Loucy (cell line): ENCODE measurements at regions not wholly inside any gene's neighbourhood (a gene's known extent, or its start where the extent isn't known, plus 50 kb on each side); places are given as distances from the start of the nearest gene placed in this dataset.

Experiments
- H2AFZ ChIP-seq: fragments of 200-600 bp; sonication (generic); 2 replicates; pipeline ENCODE4 v1.6.0; 2016; ENCODE audit warnings: antibody characterized with exemption, mild to moderate bottlenecking, low read length, moderate library complexity
- H3F3A ChIP-seq: fragments of 200-600 bp; 2 replicates; pipeline ENCODE4 v1.6.0; 2016; ENCODE audit warnings: antibody characterized with exemption, low read depth, mild to moderate bottlenecking
- H3K27me3 ChIP-seq: fragments of 200-600 bp; sonication (generic); 2 replicates; pipeline ENCODE4 v1.6.1; 2014; ENCODE audit warnings: low read length, mild to moderate bottlenecking; ENCODE audit not compliant: insufficient read depth, poor library complexity, severe bottlenecking
- H3K36me3 ChIP-seq: fragments of 200-600 bp; sonication (generic); 2 replicates; pipeline ENCODE4 v1.6.1; 2016; ENCODE audit warnings: low read length; ENCODE audit not compliant: insufficient read depth
- H3K4me1 ChIP-seq: fragments of 200-600 bp; sonication (generic); 2 replicates; pipeline ENCODE4 v1.5.1; 2014; ENCODE audit warnings: low read length, mild to moderate bottlenecking; ENCODE audit not compliant: insufficient read depth, poor library complexity, severe bottlenecking
- H3K4me2 ChIP-seq: fragments of 200-600 bp; sonication (generic); 2 replicates; pipeline ENCODE4 v1.6.0; 2014; ENCODE audit warnings: antibody characterized with exemption, low read length, low read depth, mild to moderate bottlenecking; ENCODE audit not compliant: poor library complexity, severe bottlenecking
- H3K4me3 ChIP-seq: fragments of 200-600 bp; sonication (generic); 2 replicates; pipeline ENCODE4 v1.5.1; 2014; ENCODE audit warnings: low read length, mild to moderate bottlenecking, mixed read lengths; ENCODE audit not compliant: poor library complexity, severe bottlenecking
- H3K79me2 ChIP-seq: fragments of 200-600 bp; sonication (generic); 2 replicates; pipeline ENCODE4 v1.6.1; 2014; ENCODE audit warnings: low read length; ENCODE audit not compliant: insufficient read depth
- H3K9ac ChIP-seq: fragments of 200-600 bp; sonication (generic); 2 replicates; pipeline ENCODE4 v1.6.0; 2014; ENCODE audit warnings: mild to moderate bottlenecking, low read depth, low read length, moderate library complexity; ENCODE audit not compliant: poor library complexity, severe bottlenecking
- H3K9me2 ChIP-seq: fragments of 200-600 bp; sonication (generic); replicated peaks from 2 replicates; pipeline ENCODE4 v1.6.1; 2016; ENCODE audit warnings: low read depth, low read length, mixed read lengths
- H3K9me3 ChIP-seq: fragments of 200-600 bp; sonication (generic); 2 replicates; pipeline ENCODE4 v1.6.1; 2014; ENCODE audit warnings: mild to moderate bottlenecking, antibody characterized with exemption, low read length, low read depth; ENCODE audit not compliant: insufficient read depth
- H4K20me1 ChIP-seq: fragments of 200-600 bp; sonication (generic); 2 replicates; pipeline ENCODE4 v1.6.0; 2014; ENCODE audit warnings: antibody characterized with exemption, low read length, mild to moderate bottlenecking; ENCODE audit not compliant: insufficient read depth, poor library complexity, severe bottlenecking
- EZH2phosphoT487 ChIP-seq: fragments of 200-600 bp; IDR thresholded peaks from 2 replicates; pipeline ENCODE4 v1.6.1; 2018; ENCODE audit warnings: antibody characterized with exemption, mild to moderate bottlenecking, moderate library complexity, borderline replicate concordance
- TF ChIP-seq, protein P1 (sequence below): fragments of 200-600 bp; sonication (generic); conservative IDR thresholded peaks from 2 replicates; pipeline ENCODE4 v1.5.1; 2014; ENCODE audit warnings: mild to moderate bottlenecking, antibody characterized with exemption, low read length

DNA sequence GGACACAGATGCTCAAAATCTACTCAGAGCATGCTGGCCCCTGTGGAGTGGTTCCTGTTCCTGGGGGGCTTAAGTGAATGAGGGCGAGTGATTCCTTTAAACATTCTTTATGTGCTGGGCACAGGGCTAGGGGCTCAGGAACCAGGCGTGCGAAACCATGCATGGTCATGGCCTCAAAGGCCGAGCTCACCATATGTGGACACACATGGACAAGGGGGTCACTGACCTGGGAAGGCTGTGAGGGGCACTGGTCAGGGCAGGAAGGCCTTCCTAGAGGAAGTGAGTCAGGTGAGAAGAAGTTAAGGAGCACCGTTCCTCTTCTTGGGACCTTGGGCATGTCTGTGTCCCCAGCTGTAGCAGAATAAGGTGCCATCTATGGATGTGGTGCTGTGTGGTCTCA lies 74.6 kb upstream of the BHLHE23 start:
- no peaks in the 10 kb centered on the region for H4K20me1 ChIP-seq
- no peak overlapping the region for H2AFZ ChIP-seq
- H3F3A ChIP-seq = no peaks in the 10 kb centered on the region
- H3K9me3 ChIP-seq = peaks cover 9% of the 10 kb centered on the region; the same call in 1 of the 2 replicates
- no peak overlapping the region for H3K4me3 ChIP-seq
- no peak overlapping the region for H3K9ac ChIP-seq
- no peak overlapping the region for H3K4me2 ChIP-seq
- H3K4me1 ChIP-seq = no peaks in the 10 kb centered on the region
- no peaks in the 10 kb centered on the region for H3K9me2 ChIP-seq
- H3K36me3 ChIP-seq = no peaks in the 10 kb centered on the region
- H3K79me2 ChIP-seq = no peaks in the 10 kb centered on the region
- TF ChIP-seq, protein P1, sequence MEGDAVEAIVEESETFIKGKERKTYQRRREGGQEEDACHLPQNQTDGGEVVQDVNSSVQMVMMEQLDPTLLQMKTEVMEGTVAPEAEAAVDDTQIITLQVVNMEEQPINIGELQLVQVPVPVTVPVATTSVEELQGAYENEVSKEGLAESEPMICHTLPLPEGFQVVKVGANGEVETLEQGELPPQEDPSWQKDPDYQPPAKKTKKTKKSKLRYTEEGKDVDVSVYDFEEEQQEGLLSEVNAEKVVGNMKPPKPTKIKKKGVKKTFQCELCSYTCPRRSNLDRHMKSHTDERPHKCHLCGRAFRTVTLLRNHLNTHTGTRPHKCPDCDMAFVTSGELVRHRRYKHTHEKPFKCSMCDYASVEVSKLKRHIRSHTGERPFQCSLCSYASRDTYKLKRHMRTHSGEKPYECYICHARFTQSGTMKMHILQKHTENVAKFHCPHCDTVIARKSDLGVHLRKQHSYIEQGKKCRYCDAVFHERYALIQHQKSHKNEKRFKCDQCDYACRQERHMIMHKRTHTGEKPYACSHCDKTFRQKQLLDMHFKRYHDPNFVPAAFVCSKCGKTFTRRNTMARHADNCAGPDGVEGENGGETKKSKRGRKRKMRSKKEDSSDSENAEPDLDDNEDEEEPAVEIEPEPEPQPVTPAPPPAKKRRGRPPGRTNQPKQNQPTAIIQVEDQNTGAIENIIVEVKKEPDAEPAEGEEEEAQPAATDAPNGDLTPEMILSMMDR = no peak
- no peak for TF ChIP-seq EZH2phosphoT487
- no peaks in the 10 kb centered on the region for H3K27me3 ChIP-seq

DNA sequence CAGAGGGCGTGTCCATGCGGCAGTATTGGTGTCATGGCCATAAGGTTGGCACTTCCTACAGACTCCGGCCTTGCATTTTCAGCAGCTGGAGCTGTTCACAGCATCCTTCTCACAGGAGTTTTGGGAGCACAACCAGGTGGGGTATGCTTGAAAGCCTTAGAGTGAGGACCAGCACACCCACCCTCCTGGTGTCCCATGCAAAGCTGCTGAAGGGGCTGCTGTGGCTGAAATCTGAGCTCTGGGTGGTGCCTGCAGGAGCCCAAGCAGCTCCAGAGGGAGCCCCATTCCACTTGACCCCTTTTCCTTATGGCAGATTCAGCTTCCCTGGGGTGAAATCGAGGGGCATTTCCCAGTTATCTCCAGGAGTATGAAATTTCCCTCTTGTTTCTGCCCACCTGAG lies 74.0 kb upstream of the BHLHE23 start:
- H3K36me3 ChIP-seq = no peaks in the 10 kb centered on the region
- no peaks in the 10 kb centered on the region for H3K79me2 ChIP-seq
- H3K4me3 ChIP-seq = no peak overlapping the region
- peaks cover 9% of the 10 kb centered on the region; the same call in 1 of the 2 replicates for H3K9me3 ChIP-seq
- no peaks in the 10 kb centered on the region for H3K4me1 ChIP-seq
- no peak overlapping the region for H3K4me2 ChIP-seq
- no peak overlapping the region for H2AFZ ChIP-seq
- H3K27me3 ChIP-seq = no peaks in the 10 kb centered on the region
- no peaks in the 10 kb centered on the region for H3F3A ChIP-seq
- no peak overlapping the region for H3K9ac ChIP-seq
- H3K9me2 ChIP-seq = no peaks in the 10 kb centered on the region
- TF ChIP-seq EZH2phosphoT487 = no peak
- TF ChIP-seq, protein P1 = no peak
- no peaks in the 10 kb centered on the region for H4K20me1 ChIP-seq

DNA sequence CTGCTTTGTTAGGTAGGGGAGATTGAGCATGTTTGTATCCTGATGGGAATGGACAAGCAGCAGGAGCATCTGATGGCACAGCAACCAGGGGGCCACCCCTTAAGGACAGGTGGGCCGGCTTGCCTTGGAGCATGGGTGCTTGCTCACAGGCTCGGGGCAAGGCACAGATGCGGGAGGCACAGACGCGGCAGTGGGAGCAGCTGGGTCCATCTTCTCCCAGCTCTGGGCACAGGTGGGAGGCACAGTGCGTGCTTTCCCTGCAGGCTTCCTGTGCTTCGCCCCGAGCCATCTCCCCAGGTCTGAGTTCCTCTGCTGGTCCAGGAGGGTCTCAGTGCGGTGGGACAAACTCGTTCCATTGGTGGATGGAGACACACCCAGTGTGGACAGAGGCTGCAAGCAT lies 73.6 kb upstream of the BHLHE23 start:
- Histone ChIP-seq H3F3A (no peaks in the 10 kb centered on the region), H3K4me1 (no peaks in the 10 kb centered on the region), H3K27me3 (no peaks in the 10 kb centered on the region), H2AFZ (no peak overlapping the region), H3K9me3 (peaks cover 9% of the 10 kb centered on the region; the same call in 1 of the 2 replicates), H3K4me3 (no peak overlapping the region), H3K9me2 (no peaks in the 10 kb centered on the region), H4K20me1 (no peaks in the 10 kb centered on the region), H3K4me2 (no peak overlapping the region), H3K9ac (no peak overlapping the region), H3K36me3 (no peaks in the 10 kb centered on the region), H3K79me2 (no peaks in the 10 kb centered on the region)
- TF ChIP-seq EZH2phosphoT487 = no peak
- TF ChIP-seq, protein P1 = no peak
